ENCODE measurements at regions not wholly inside any gene's neighbourhood (a gene's known extent, or its start where the extent isn't known, plus 50 kb on each side); places are given as distances from the start of the nearest gene placed in this dataset.
"Not testable (repeated sequence)": the region's sequence is repeated elsewhere in the genome, so short reads cannot be mapped to it uniquely, and the experiment has no call there.

DNA sequence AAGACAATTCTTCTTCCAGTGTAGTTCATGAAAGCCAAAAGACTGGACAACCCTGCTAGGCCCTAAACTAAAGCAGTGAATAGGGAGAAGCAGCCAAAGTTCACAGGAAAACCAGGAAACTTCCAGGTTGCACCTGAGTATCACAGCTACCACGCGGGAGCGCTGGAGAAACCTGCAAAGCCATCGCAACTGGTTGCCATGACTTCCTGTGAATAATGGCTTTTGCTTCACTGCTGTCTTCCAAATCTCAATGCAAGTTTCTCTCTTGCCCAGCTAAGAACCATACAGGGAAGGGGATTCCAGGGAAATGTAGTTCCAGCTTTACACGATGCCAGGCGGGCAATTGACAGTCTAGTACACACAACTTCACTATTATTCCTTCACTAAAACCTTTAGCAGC is 114.1 kb downstream of the GXYLT1 start:
- no peak for DNase-seq (ENCODE audit: low read depth in 2 of 2)

DNA sequence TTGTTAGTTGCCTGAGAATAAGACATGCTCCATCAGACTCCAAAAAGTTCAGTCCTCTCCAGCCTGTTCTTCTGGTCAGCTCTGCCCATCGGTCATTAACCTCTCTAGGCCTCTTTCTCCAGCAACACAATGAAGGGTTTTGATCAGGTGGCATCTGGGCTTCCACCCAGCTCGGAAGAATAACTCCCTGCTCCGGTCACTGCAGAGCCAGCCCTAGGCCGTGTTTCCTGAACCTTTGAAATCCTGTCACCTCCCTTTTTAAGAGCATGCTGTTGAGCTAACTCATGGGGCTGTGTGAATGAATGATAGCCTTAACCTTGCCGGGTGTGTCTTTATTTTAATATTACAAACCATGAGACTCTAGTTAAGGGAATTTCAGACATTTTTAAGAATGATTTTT is 117.1 kb downstream of the GXYLT1 start:
- no peak for DNase-seq (ENCODE audit: low read depth in 2 of 2)

DNA sequence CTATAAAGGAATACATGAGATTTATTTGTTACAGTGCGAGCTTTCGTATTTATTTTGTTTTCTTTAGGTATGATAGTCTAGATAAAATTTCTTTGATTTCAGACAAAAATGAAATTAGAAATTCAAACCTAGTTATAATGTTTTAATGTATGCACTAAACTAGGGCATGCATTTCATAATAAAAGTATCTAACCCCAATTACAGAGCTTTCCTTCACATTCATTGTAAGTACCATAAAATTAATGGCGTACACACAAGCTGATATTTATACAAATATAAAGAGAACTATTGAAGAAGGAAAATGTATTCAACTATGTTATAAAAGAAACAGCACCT is 120.2 kb downstream of the GXYLT1 start:
- DNase-seq (ENCODE audit: low read depth in 2 of 2) = no peak

DNA sequence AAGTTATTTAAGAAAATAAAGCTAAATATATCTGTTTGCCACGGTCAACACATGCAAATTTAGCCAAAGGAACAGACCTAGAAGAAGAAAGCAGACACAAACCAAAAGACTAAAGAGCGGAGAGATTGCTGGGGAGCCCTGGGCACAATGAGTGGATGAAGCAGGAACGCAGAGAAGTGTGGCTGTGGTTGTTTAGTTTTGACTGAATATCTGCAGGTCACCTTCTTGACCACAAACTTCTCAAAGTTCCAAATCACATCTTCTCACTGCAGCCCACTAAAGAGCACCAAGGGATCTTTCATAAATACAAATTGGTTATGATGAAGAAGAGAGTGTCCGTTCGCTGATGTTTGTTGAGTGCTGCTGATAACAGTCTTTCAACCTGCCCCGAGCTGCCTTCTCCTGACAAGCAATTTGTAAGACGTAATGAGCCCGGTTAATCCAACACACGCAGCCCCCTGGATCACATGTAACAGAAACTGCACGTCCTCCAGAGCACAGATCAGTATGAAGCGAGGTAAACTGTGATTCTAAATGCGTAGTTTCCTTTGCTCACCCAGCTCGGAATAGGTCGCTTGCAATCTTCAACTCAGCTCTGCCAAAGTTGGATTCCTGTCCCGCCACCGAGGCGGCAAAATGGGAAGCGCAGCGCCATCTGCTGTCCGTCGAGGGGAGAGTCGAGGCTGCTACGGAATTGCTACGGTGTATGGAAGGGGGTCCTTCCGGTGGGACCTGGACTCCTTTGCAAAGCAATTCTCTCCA is 120.8 kb downstream of the GXYLT1 start:
- peak; percentile 30 to 49 for DNase-seq (ENCODE audit: low read depth in 2 of 2)

DNA sequence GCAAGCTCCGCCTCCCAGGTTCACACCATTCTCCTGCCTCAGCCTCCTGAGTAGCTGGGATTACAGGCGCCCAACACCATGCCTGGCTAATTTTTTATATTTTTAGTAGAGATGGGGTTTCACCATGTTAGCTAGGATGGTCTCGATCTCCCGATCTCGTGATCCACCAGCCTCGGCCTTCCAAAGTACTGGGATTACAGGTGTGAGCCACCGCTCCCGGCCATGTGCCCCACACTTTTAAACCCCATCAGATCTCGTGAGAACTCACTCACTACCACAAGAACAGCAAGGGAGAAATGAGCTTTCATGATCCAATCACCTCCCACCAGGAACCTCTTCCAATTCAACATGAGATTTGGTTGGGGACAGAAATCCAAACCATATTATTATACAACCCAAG is 122.7 kb downstream of the GXYLT1 start:
- DNase-seq (ENCODE audit: low read depth in 2 of 2) = not testable (repeated sequence)

DNA sequence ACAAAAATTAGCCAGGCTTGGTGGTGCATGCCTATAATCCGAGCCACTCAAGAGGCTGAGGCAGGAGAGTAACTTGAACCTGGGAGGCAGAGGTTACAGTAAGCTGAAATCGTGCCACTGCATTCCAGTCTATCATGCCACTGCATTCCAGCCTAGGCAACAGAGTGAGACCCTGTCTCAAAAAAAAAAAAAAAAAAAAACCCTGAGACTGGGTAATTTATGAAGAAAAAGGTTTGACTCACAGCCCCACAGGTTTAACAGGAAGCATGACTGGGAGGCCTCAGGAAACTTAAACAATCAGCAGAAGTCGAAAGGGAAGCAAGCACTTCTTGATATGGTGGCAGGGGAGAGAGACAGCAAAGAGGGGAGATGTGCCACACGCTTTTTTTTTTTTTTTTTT is 123.2 kb downstream of the GXYLT1 start:
- no peak for DNase-seq (ENCODE audit: low read depth in 2 of 2)

DNA sequence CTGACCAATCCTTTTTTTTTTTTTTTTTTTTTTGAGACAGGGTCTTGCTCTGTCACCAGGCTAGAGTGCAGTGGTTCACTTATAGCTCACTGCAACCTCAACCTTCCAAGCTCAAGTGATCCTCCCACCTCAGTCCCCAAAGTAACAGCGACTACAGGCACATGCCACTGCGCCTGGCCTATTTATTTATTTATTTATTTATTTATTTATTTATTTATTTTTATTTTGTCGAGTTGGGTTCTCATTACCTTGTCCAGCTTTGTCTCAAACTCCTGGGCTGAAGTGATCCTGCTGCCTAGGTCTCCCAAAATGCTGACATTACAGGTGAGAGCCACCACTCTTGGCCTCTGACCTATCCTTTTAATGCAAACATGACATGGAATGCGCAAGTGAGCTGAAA is 124.4 kb downstream of the GXYLT1 start:
- no peak for DNase-seq (ENCODE audit: low read depth in 2 of 2)

DNA sequence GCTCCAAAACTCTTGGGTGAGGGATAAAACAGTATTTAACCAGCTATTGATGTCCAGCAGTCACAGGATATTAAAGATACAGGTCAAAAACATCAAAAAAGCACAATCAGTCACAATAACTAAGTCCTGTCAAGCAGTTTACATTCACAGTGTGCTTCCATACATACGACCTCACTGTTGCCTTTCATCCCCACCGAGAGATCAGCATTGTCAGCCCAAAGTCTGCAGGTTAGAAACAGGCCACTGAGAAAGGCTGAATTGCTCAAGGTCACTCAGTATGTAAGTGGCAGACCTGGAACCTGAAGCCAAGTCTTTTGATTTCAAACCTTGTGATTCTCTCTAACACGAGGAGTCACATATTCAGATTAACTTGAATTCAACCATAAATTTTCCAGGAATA is 124.9 kb downstream of the GXYLT1 start:
- DNase-seq (ENCODE audit: low read depth in 2 of 2) = no peak

DNA sequence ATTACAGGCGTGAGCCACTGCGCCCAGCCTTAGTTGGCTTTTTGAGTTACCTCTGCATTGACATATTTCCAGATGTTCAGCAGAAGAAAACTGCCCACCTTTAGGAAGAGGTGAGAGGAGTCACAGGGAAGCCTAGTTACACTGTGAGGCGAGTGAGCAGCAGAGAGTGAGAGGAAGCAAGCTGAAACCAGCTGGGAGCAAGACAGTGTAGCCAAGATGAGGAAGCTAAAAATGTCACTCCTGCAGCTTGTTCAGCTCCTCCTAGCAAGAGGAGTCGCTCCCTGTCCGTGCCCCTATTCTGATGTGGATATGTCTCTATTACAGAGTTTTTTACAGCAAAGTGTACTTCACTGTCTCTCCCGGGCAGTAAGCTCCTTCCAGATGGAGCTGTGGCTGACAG is 127.6 kb downstream of the GXYLT1 start:
- DNase-seq (ENCODE audit: low read depth in 2 of 2) = no peak

DNA sequence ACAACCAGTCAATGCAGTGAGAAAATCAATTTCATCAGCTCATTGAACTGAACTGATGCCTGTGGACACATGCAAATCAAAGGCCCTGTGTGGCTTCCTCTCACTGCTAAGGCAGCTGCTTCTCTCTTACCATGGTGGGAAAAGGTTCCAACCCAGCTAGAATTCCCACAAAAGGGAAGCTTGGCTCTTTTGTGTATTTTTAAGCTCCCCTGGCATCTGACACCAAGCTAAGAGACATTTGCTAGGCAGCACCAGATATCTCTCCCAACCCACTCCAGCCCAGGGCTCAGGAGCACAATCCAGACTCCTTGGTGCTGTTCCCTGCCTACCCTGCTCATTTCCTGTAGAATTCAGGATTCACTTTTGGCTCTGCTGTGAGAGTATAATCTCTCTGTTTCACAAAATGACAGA is 129.6 kb downstream of the GXYLT1 start:
- no peak for DNase-seq (ENCODE audit: low read depth in 2 of 2)

DNA sequence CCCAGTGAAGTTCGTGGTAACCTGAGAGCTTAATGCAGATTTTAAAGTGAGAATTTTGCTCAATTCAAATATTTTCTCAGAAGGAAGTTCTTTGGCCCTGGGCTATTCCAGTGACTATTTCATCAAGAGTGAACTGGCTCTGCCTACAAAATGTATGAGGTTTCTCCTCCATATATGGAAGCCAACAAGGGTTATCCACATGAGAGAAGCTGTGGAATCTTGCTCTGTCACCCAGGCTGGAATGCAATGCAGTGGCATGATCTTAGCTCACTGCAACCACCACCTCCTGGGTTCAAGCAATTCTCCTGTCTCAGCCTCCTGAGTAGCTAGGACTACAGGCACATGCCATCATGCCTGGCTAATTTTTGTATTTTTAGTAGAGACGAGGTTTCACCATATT is 132.2 kb downstream of the GXYLT1 start:
- not testable (repeated sequence) for DNase-seq (ENCODE audit: low read depth in 2 of 2)

DNA sequence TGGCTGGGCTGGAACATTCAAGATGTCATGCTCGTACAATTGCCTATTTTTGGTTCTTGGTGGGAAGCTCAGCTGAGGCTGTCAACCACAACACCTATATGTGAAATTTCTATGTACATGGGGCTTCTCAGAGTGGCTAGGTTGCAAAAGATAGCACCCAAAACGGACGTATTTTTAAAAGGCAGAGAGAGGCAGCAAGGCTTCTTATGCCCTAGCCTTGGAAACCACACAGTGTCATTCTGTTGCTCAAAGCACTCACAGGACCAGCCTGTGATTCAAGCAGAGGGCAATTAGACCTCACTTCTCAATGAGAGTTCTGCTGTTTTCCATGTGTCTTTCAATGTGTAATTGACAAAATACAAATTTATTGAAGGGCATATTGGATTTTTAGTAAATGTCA is 134.0 kb downstream of the GXYLT1 start:
- no peak for DNase-seq (ENCODE audit: low read depth in 2 of 2)

DNA sequence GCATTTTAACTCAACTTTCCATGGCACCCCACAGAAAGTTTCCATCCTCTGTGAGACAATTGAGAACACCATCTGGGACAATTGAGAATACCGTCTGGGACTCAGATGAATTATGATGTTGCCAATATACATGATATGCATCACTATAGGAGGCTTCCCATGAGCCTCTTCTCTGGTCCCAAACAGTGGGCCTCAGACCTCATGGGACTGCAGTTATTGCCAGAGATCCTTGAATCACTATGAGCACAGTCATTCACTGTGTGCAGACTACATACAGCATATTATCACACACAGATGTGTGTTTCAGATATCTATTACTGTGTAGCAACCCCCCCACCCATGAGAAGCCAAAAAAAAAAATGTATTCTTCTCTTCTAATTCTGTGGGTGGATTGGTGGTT is 134.4 kb downstream of the GXYLT1 start:
- DNase-seq (ENCODE audit: low read depth in 2 of 2) = no peak

DNA sequence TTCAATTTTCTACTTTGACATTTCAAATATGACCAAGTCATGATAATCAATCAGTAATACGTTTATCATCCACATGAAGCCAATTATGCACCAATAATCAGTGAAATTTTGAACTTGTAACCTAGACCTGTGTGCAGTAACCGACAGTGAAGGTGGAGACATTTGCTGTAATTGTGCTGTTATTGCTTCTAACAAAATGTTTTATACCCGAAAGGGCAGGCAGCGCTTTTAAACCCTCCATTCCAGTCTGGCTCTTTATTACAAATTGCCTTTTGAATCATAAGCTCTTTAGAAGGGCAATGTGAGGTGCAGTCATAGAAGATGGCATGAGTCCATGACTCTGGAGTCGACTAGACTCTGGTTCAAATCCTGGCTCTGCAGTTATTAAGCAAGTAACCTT is 135.7 kb downstream of the GXYLT1 start:
- no peak for DNase-seq (ENCODE audit: low read depth in 2 of 2)

DNA sequence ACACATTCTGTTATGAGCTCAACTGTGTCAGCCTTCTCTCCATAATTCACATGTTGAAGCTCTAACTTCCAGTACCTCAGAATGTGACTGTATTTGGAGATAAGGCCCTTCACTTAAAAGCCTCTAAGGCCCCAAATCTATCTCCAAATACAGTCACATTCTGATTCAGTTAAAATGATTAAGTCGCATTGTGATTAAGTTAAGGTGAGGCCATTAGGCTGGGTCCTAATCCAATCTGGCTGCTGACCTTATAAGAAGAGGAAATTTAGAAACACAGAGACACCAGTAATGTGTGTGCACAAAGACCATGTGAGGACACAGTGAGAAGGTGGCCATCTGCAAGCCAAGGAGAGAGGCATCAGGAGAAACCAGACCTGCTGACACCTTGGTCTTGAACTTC is 141.6 kb downstream of the GXYLT1 start:
- no peak for DNase-seq (ENCODE audit: low read depth in 2 of 2)

DNA sequence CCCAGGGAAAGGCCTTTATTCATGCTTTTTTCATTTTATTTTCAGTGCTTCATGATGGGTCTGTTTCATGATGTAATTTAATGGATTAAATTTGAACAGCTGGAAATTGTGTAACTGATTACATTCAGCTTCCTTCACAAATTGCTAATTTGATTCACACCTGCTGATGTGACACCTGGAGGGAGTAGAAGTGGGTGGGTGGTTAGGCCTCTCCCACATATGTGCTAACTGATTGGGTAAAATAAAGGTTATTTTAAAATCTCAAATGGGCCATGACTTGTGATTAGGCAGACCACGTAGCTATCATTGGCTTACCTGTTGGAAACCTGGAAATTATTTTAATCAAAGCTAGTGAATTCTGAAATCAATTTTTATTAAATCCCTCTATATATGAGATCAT is 142.1 kb downstream of the GXYLT1 start:
- DNase-seq (ENCODE audit: low read depth in 2 of 2) = no peak

DNA sequence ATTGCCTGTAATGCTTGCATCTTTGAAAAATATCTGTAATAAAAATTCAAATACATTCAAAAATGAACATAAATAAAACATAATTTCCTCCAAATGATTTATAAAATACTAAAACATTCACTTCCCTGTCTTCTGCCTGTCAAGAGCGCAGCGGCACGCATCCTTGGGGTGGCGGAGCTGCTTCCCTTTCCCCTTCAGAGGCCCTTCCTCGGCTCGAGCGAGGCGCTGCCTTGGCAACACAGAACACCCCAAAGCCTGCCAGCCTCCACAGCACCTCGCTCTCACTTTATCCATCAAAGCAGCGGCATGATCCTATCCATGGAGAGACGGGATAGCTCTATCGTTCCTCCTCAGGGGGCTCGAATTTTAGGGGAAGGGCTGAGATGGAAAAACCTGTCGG is 146.2 kb downstream of the GXYLT1 start:
- no peak for DNase-seq (ENCODE audit: low read depth in 2 of 2)

DNA sequence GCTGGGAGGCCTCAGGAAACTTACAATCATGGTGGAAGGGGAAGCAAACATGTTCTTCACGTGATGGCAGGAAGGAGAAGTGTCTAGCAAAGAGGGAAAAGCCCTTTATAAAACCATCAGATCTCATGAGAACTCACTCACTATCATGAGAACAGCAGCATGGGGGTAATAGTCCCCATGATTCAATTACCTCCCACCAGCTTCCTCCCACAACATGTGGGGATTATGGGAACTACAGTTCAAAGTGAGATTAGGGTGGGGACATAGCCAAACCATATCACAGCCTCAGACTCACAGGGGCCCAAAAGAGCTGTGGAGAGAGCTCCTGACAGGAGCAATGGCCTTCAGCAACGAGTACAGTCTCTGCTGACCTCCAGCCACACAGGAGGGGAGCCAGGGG is 151.4 kb downstream of the GXYLT1 start:
- no peak for DNase-seq (ENCODE audit: low read depth in 2 of 2)

DNA sequence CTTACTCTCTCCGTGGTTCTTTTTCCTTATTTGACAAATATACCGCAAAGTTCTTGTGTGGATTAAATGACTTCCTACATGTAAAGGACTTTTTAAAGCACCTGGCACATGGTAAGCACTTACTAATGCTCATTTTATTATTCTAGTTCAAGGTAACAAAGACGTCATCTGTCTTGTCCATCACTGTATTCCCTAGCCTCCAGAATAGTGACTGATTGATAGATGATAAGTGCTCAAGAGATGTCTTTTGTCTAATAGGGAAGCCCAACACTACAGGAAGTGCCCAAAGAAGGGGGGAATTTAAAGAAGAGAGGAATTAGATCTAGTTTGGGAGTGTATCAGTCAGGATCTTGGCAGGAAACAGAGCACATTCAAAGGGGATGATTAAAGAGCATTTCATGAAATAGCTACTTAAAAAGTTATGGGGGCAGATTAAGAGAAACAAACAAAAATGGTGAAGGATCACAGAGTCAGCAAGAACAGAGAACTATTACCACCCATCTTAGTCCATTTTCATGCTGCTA is 151.9 kb downstream of the GXYLT1 start:
- DNase-seq (ENCODE audit: low read depth in 2 of 2) = no peak

DNA sequence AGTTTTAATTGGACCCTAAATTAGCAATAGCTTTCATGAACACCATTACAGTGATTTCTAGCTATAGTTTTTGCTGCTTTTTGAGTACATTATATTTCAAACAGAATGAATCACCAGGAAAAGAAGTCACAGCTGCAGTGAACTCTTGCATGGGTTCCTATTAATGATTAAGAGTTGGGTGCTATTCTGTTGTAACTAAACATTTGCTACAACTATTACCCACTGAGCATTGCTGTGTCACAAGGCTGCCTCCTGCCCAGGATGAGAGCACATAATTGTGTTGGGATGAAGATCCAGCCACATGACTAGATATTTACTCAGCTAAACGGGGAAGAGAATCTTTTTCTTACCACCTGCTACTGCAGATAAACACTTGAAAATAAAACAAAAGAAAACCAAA is 152.7 kb downstream of the GXYLT1 start:
- no peak for DNase-seq (ENCODE audit: low read depth in 2 of 2)

DNA sequence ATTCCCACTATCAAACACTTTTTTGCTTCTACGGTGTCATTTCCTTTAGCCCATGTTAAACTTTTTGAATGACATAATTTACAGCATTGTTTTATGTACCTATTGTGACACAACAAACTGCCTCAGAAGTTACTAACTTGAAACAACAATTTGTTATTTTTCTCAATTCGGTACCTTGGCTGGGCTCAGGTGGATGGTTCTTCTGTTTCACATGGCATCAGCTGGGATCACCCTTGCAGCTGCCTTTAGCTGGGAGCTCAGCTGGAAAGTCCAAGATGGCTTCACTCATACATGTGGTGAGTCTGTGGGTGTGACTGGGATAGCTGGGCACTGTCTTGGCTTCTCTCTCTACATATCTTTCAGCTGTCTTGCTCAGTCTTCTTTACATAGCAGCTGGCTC is 156.0 kb downstream of the GXYLT1 start:
- DNase-seq (ENCODE audit: low read depth in 2 of 2) = no peak

DNA sequence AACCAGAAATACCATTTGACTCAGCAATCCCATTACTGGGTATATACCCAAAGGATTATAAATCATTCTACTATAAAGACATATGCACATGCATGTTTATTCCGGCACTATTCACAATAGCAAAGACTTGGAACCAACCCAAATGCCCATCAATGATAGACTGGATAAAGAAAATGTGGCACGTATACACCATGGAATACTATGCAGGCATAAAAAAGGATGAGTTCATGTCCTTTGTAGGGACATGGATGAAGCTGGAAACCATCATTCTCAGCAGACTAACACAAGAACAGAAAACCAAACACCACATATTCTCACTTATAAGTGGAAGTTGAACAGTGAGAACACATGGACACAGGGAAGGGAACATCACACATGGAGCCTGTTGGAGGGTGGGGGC is 158.2 kb downstream of the GXYLT1 start:
- not testable (repeated sequence) for DNase-seq (ENCODE audit: low read depth in 2 of 2)

DNA sequence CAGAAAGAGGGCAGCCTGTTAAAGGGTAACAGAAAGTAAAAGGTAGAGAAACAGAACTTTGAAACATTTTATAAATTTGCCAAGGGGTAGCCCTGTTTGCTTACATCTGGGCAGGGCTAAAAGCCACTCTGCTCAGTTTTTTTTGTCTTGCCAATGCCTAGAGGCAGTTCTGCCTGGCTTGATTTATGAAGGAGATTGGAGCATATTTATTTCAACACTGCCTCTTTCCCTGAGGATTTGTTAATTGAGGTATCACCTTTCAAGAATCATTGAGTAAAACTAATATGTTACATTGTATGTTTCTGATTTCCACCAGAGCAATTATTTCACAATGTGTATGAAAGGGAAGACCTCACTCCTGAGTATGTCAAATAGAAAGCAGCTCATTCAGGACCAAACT is 160.8 kb downstream of the GXYLT1 start:
- no peak for DNase-seq (ENCODE audit: low read depth in 2 of 2)

DNA sequence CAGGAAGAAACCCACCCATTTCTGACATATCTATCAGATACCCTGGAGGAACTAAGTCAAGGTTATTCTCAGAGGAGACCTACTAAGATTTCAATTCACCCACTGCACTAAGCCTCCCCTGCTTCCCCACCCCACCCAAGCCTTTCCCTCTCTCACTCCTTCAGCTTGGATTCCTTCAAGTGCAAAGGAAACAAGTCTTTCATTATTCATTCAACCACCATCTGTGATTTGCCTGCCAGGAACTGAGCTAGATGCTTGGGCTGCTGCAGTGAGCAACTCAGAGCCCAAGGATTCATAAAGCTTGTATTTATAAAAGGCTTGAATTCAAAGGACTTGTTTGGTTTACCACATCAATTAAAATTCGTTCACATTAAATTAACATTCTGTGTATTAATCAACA is 161.3 kb downstream of the GXYLT1 start:
- DNase-seq (ENCODE audit: low read depth in 2 of 2) = no peak

Measured in stimulated activated CD8-positive, alpha-beta memory T cell treated with anti-CD3 and anti-CD28 coated beads, Interleukin-7, amount 100 ng/mL, for 1 hour (primary cell).